SH-SY5Y (cell line): ENCODE measurements at regions not wholly inside any gene's neighbourhood (a gene's known extent, or its start where the extent isn't known, plus 50 kb on each side); places are given as distances from the start of the nearest gene placed in this dataset.

Experiments used
- GATA2 ChIP-seq: IDR thresholded peaks from 2 replicates; pipeline ENCODE4 v1.6.1; 2011; ENCODE audit warnings: mild to moderate bottlenecking, low read depth, low read length
- GATA3 ChIP-seq: IDR thresholded peaks from 2 replicates; pipeline ENCODE4 v1.6.1; 2011; ENCODE audit warnings: low read depth, mild to moderate bottlenecking, low read length, moderate library complexity

GRCh38 chr1:233722212-233722979 is 108.5 kb downstream of the KCNK1 start:
- TF ChIP-seq GATA3 (no peak), GATA2 (no peak)

- TF ChIP-seq GATA3, result no peak
Observed at GRCh38 chr1:233723387-233723786, 109.5 kb downstream of the KCNK1 start.

- no peak for TF ChIP-seq GATA3
- no peak for TF ChIP-seq GATA2
Observed at GRCh38 chr1:233725423-233725822, 111.5 kb downstream of the KCNK1 start.

- TF ChIP-seq GATA3, result no peak
- TF ChIP-seq GATA2, result no peak
Observed at GRCh38 chr1:233728721-233729120, 114.8 kb downstream of the KCNK1 start.

- no peak for TF ChIP-seq GATA2
- TF ChIP-seq GATA3, result no peak
Observed at GRCh38 chr1:233730380-233730779, 116.5 kb downstream of the KCNK1 start.

- no peak for TF ChIP-seq GATA2
Observed at GRCh38 chr1:233730809-233731208, 116.9 kb downstream of the KCNK1 start.

- no peak for TF ChIP-seq GATA2
- no peak for TF ChIP-seq GATA3
Observed at GRCh38 chr1:233732206-233732605, 118.3 kb downstream of the KCNK1 start.

- TF ChIP-seq GATA2 (no peak), GATA3 (no peak)
Observed at GRCh38 chr1:233734456-233734855, 120.5 kb downstream of the KCNK1 start.

- TF ChIP-seq GATA2 (no peak), GATA3 (no peak)
Observed at GRCh38 chr1:233735331-233735730, 121.4 kb downstream of the KCNK1 start.

GRCh38 chr1:233735847-233736246 is 121.9 kb downstream of the KCNK1 start:
- TF ChIP-seq GATA2 (no peak), GATA3 (no peak)

- no peak for TF ChIP-seq GATA3
- no peak for TF ChIP-seq GATA2
Observed at GRCh38 chr1:233737341-233737740, 123.4 kb downstream of the KCNK1 start.

GRCh38 chr1:233738396-233738795 is 124.5 kb downstream of the KCNK1 start:
- no peak for TF ChIP-seq GATA3
- no peak for TF ChIP-seq GATA2

- TF ChIP-seq GATA3 (no peak), GATA2 (no peak)
Observed at GRCh38 chr1:233738850-233739249, 124.9 kb downstream of the KCNK1 start.

GRCh38 chr1:233744779-233745513 is 131.0 kb downstream of the KCNK1 start:
- TF ChIP-seq GATA3, result peak; percentile 33
- TF ChIP-seq GATA2, result peak; percentile 39; the same call in 1 of the 2 replicates

- no peak for TF ChIP-seq GATA3
- TF ChIP-seq GATA2, result no peak
Observed at GRCh38 chr1:233750139-233750538, 136.2 kb downstream of the KCNK1 start.
